GM18519 (cell line): ENCODE measurements at regions not wholly inside any gene's neighbourhood (a gene's known extent, or its start where the extent isn't known, plus 50 kb on each side); places are given as distances from the start of the nearest gene placed in this dataset.

Experiments
- ATAC-seq: cut with Tn5 transposase; IDR thresholded peaks from one replicate; pipeline ENCODE4 v1.9.1; 2021; ENCODE audit warnings: mild to moderate bottlenecking, moderate library complexity; ENCODE audit not compliant: unreplicated experiment, low FRiP score

DNA sequence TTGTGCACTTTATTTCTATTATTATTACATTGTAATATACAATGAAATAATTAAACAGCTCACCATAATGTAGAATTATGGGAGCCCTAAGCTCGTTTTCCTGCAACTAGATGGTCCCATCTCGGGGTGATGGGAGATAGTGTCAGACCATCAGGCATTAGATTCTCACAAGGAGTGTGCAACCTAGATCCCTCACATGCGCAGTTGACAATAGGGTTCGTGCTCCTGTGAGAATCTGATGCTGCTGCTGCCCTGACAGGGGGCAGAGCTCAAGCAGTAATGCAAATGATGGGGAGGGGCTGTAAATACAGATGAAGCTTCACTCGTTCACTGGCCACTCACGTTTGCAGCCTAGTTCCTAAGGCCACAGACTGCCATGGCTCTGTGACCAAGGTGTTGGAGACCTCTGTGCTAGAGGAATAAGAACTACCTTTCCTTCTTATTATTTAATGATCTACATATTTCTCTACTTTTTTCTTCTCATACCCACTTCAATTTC lies 492.9 kb upstream of the INTU start:
- no peak for ATAC-seq

GRCh38 chr4:127140306-127140705 lies 492.5 kb upstream of the INTU start:
- ATAC-seq, result no peak

GRCh38 chr4:127141856-127142255 lies 490.9 kb upstream of the INTU start:
- no peak for ATAC-seq

GRCh38 chr4:127143460-127144195 lies 489.1 kb upstream of the INTU start:
- no peak for ATAC-seq

- no peak for ATAC-seq
These were observed 487.7 kb upstream of the INTU start for GRCh38 chr4:127145006-127145540.

GRCh38 chr4:127148165-127148564 lies 484.6 kb upstream of the INTU start:
- no peak for ATAC-seq

DNA sequence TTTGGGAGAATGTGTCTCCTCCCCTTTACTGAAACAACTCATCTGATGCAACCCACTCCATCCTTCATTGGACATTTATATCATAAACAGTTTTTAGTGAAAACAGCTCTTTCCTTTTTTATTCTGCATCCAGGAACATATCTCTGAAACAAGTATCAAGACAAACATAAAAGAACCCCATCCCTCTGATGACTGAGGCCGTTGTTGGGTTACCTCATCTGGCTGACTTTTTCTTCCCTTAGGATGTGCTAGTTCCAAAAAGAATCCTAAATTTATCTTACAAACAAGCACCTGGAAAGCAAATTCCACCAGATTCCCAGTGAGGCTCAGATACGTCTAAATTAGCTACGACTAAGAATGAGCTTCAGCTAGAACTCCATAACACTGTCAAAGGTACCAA lies 483.7 kb upstream of the INTU start:
- ATAC-seq, result no peak

GRCh38 chr4:127151941-127152340 lies 480.8 kb upstream of the INTU start:
- no peak for ATAC-seq

GRCh38 chr4:127155116-127155515 lies 477.6 kb upstream of the INTU start:
- no peak for ATAC-seq

DNA sequence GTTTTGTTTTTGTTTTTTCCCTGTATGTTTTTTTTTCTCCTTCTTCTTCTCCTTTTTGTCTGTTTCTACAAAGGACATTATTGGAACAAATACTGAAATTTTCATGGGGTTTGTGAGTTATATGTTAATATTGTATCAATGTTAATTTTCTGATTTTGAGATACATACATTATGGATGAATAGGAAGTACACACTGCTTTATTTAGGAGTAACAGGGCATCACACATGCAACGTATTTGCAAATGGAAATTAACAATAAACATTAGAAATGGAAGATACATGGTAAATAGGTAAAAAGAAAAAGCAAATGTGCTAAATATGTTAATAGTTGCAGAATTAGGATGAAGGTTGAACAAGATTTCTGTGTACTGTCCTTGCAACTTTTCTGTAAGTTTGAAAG lies 477.2 kb upstream of the INTU start:
- no peak for ATAC-seq

GRCh38 chr4:127162741-127163140 lies 470.0 kb upstream of the INTU start:
- no peak for ATAC-seq

DNA sequence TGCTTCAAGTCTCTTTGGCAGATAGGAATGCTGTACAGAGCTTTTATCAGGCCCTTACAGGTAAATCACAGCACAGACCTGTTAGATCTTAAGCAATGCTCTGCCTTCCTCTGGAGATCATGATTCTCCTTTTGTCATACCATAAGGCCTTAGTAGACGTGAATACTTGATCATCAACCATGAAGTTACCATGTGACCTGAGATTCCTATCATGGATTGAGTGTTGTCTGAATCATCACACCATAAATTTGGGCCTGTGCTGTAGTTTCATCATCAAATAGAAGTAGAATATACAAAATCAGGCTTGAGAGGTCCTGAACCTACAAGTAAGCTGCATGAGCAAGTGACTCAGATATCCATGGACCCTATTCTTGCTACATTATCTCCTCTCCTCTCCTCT lies 466.8 kb upstream of the INTU start:
- ATAC-seq, result no peak

DNA sequence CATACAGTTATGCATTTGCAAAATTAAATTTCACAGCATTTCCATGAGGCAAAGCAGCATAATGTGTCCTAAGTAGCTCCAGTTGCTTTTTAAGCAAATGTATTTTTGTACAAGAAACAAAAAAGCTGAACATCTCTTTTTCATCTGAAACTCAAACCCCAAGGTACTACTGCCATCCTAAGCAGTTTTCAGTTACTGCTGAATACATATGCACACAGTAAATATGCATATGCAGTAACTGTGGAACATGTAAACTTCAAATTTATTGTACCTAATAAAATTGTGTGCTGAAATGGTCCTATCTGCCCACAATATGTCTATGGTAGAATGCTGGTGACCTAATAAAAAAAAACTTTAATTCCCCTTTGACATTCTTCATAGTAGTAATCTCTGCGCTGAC lies 458.6 kb upstream of the INTU start:
- ATAC-seq, result no peak

GRCh38 chr4:127174616-127175015 lies 458.1 kb upstream of the INTU start:
- ATAC-seq, result no peak

DNA sequence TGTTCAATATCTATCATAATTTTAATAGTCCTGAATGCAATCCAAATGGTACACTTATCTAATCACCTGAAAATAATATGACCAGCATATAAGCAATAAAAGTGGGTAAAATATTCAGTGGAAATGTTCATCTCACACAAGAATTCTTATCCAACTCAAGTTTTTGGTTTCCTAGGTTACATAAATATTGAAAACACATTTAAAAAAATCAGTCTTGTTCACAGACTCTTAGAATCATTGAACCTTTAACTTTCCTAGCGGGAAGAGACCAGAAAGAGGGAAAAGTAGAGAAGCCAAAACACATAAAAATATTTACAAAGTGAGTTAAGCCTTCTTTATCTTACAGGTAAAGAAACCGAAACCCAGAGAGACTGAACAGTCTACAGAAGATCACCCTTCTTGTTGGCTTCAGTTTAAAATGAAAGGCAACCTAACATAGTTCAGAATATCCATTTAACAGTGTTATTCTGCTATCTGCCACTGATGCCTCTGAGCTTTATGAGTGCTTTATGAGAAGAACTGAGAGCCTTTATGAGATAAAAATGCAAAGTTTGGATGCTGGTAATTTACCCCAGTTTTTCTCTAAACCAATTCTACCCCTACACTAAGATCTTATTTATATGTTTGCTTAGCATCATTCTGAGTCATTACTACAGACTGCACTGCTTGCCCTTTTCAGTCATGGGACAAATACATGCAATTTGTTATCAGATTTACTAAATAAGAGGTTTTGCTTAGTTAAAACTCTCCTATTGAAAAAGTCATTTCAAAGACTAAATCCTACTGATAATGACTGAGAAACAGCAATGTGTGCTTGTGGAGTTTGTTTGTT lies 453.3 kb upstream of the INTU start:
- ATAC-seq, result no peak

DNA sequence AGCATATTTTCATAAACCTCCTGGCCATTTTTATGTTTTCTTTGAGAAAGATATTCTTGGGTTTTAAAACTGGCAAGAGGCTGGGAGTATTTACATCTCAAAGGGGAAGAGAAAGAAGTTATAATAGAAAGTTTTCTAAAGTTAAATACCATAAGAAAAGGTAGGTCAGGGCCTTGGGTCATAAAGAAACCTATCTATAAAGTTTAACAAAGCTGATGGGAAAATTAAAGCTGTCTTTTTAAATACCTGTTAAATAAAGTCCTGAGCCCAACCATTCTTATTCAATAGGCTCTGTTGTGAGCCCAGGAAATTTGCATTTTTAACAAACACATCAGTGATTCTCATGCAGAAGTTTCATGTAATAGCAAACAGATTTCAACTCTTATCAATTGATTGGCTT lies 451.8 kb upstream of the INTU start:
- no peak for ATAC-seq

DNA sequence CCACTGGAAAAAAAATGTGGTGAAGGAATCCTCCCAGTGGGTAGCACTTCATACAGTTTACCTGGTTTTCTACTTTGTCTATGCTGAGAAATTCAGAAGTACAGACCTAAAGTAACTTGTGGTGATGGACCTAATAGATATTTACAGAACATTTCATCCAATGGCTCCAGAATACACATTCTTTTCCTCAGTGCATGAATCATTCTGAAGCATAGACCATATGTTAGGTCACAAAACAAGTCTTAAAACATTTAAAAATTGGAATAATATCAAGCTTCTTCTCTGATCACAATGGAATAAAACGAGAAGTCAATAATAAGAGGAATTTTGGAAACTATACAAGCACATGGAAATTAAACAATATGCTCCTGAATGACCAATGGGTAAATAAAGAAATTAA lies 450.1 kb upstream of the INTU start:
- no peak for ATAC-seq

- ATAC-seq, result no peak
These were observed 443.9 kb upstream of the INTU start for GRCh38 chr4:127188847-127189246.

DNA sequence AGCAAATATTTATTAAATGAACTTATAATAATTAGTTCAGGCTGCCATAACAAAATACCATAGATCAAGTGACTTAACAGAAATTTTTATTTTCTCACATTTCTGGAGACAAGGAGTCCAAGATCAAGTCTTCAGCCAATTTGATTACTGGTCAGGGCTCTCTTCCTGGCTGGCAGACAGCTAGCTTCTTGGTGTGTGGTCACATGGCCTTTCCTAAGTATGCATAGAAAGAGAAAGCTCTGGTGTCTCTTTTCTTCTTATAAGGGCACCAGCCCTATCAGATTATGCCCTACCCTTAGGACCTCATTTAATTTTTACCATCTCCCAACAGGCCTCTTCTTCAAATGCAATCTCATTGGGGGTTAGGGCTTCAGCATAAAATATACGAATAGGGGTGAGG lies 438.5 kb upstream of the INTU start:
- no peak for ATAC-seq

DNA sequence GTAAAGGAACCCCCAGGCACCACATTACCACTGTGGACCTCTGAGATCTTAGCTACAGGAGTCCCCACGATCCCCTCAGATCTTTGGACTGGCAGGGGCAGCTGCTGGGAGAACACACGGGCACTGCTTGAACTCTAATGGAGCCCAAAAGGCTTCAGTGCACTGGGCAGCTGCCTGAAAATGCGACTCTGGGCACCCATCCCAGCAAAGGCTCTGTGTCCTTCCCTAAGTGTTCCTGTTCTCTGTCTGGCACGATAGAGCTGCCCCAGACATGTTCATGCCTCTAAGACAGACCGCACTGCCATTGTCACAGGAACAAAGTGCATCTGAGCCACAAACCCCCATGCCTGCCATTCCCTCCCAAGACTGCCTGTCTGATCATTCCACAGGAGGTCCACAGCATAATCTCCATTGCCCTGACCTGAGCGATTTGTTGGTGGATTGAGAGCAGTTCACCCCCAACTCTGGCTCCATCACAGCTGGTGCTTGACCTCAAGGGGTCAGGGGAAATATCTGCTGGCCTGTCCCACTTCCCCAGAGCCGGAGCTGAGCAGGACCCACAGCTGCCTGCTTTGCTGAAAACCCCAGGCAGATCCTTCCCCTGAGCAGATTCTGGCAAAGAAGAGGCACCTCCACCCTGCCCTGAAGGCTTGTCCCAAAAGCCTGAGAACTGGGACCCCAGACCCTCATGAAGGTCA lies 436.0 kb upstream of the INTU start:
- ATAC-seq, result no peak
